IMR-90 (cell line): ENCODE measurements at regions not wholly inside any gene's neighbourhood (a gene's known extent, or its start where the extent isn't known, plus 50 kb on each side); places are given as distances from the start of the nearest gene placed in this dataset.

Experiments used
- CEBPB ChIP-seq: IDR thresholded peaks from 2 replicates; pipeline ENCODE4 v1.6.1; 2012; ENCODE audit warnings: low read depth, low read length, improper control_type of control experiment
- CTCF ChIP-seq: conservative IDR thresholded peaks from 2 replicates; pipeline ENCODE4 v1.5.1; 2012; ENCODE audit warnings: mild to moderate bottlenecking, low read depth, low read length, improper control_type of control experiment
- ELK1 ChIP-seq: fragments of 150-350 bp; IDR thresholded peaks from 2 replicates; pipeline ENCODE4 v1.6.1; 2016; ENCODE audit warnings: low read depth, mild to moderate bottlenecking, low read length, moderate library complexity, borderline replicate concordance
- MAFK ChIP-seq: IDR thresholded peaks from 2 replicates; pipeline ENCODE4 v1.6.1; 2012; ENCODE audit warnings: low read depth, low read length, improper control_type of control experiment
- MAZ ChIP-seq: IDR thresholded peaks from 2 replicates; pipeline ENCODE4 v1.6.1; 2012; ENCODE audit warnings: low read depth, mild to moderate bottlenecking, low read length, improper control_type of control experiment, moderate library complexity, borderline replicate concordance
- MXI1 ChIP-seq: IDR thresholded peaks from 2 replicates; pipeline ENCODE4 v1.6.1; 2012; ENCODE audit warnings: low read depth, mild to moderate bottlenecking, low read length, moderate library complexity, borderline replicate concordance
- NFE2L2 ChIP-seq: fragments of 150-350 bp; IDR thresholded peaks from 2 replicates; pipeline ENCODE4 v1.6.1; 2016; ENCODE audit warnings: low read depth, mild to moderate bottlenecking, low read length
- POLR2A ChIP-seq: IDR thresholded peaks from 2 replicates; pipeline ENCODE4 v1.6.1; 2012; ENCODE audit warnings: mild to moderate bottlenecking, low read depth, low read length
- RAD21 ChIP-seq: IDR thresholded peaks from 2 replicates; pipeline ENCODE4 v1.6.1; 2012; ENCODE audit warnings: low read length, improper control_type of control experiment
- RCOR1 ChIP-seq: IDR thresholded peaks from 2 replicates; pipeline ENCODE4 v1.6.1; 2012; ENCODE audit warnings: mild to moderate bottlenecking, low read length, improper control_type of control experiment; ENCODE audit not compliant: insufficient replicate concordance
- SMC3 ChIP-seq: fragments of 150-350 bp; IDR thresholded peaks from 2 replicates; pipeline ENCODE4 v1.6.1; 2016; ENCODE audit warnings: low read depth, mild to moderate bottlenecking, antibody characterized with exemption, low read length, moderate library complexity

DNA sequence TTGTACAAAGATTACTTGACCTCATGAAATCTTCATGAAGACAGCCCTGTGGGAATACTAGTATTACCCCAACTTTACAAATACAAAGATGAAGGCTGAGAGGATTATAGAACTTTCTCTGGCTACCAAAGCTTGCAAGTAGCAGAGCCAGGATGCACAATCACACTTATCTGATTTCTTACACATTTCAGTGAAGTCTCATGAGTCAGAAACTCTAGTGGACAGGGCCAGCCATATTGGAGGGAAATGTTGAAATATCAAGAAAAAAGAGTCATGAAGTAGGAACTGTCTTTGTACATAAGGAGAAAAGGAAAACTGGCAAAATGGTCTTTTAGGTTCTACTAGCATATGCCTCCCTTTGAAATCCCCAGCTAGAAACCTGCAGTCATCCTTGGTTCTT is 369.6 kb upstream of the WWC1 start:
- TF ChIP-seq CTCF: no peak
- no peak for TF ChIP-seq CEBPB
- TF ChIP-seq MAFK: no peak
- TF ChIP-seq POLR2A: no peak
- TF ChIP-seq SMC3: no peak
- no peak for TF ChIP-seq NFE2L2
- TF ChIP-seq ELK1: no peak
- no peak for TF ChIP-seq RAD21
- TF ChIP-seq RCOR1: no peak
- no peak for TF ChIP-seq MAZ
- TF ChIP-seq MXI1: no peak
